GM23338 (cell line): ENCODE measurements at regions not wholly inside any gene's neighbourhood (a gene's known extent, or its start where the extent isn't known, plus 50 kb on each side); places are given as distances from the start of the nearest gene placed in this dataset.

Source experiments
- CREB1 ChIP-seq: fragments of 250-450 bp; sonication (Bioruptor Pico); IDR thresholded peaks from 2 replicates; pipeline ENCODE4 v1.5.0; 2020; ENCODE audit warnings: low read depth, mild to moderate bottlenecking, moderate library complexity
- CTCF ChIP-seq, 2 experiments: fragments of 200-600 bp in 1 of 2; sonication (generic) in 1 of 2; conservative IDR thresholded peaks; 2 replicates each; pipeline versions ENCODE4 v1.5.1 to v1.6.1; 2016 to 2017; ENCODE audit warnings: antibody characterized with exemption in 2 of 2, low read depth in 2 of 2, mild to moderate bottlenecking in 2 of 2, moderate library complexity in 1 of 2
- ETS1 ChIP-seq: IDR thresholded peaks from 2 replicates; pipeline ENCODE4 v1.6.1; 2016; ENCODE audit warnings: antibody characterized with exemption
- EZH2 ChIP-seq: fragments of 200-600 bp; sonication (generic); IDR thresholded peaks from one replicate; pipeline ENCODE4 v1.8.0; 2017; ENCODE audit warnings: antibody characterized with exemption, mild to moderate bottlenecking, low read depth; ENCODE audit not compliant: unreplicated experiment
- EZH2phosphoT487 ChIP-seq: fragments of 200-600 bp; sonication (generic); IDR thresholded peaks from one replicate; pipeline ENCODE4 v1.8.1; 2018; ENCODE audit warnings: antibody characterized with exemption; ENCODE audit not compliant: unreplicated experiment
- JUNB ChIP-seq: IDR thresholded peaks from one replicate; pipeline ENCODE4 v1.6.1; 2016; ENCODE audit warnings: antibody characterized with exemption; ENCODE audit not compliant: unreplicated experiment
- NANOG ChIP-seq: IDR thresholded peaks from 2 replicates; pipeline ENCODE4 v1.6.1; 2016; ENCODE audit warnings: antibody characterized with exemption, borderline replicate concordance
- POLR2AphosphoS5 ChIP-seq: IDR thresholded peaks from 2 replicates; pipeline ENCODE4 v1.6.1; 2016; ENCODE audit warnings: antibody characterized with exemption, low read depth
- REST ChIP-seq: IDR thresholded peaks from one replicate; pipeline ENCODE4 v1.6.1; 2018; ENCODE audit warnings: antibody characterized with exemption; ENCODE audit not compliant: unreplicated experiment
- STAT1 ChIP-seq: IDR thresholded peaks from one replicate; pipeline ENCODE4 v1.6.1; 2016; ENCODE audit warnings: antibody characterized with exemption; ENCODE audit not compliant: unreplicated experiment
- ZNF114 ChIP-seq: fragments of 250-450 bp; sonication (Bioruptor Pico); IDR thresholded peaks from 2 replicates; pipeline ENCODE4 v1.5.0; 2020; ENCODE audit warnings: mild to moderate bottlenecking, moderate library complexity
- ZNF331 ChIP-seq: fragments of 250-450 bp; sonication (Bioruptor Pico); IDR thresholded peaks from 2 replicates; pipeline ENCODE4 v1.5.0; 2020; ENCODE audit warnings: low read depth, mild to moderate bottlenecking, moderate library complexity
- ZNF462 ChIP-seq: fragments of 250-450 bp; sonication (Bioruptor Pico); IDR thresholded peaks from 2 replicates; pipeline ENCODE4 v1.5.0; 2020; ENCODE audit warnings: mild to moderate bottlenecking, moderate library complexity

- TF ChIP-seq CTCF (conservative IDR thresholded peaks at IDR 0.05; ENCODE audit: low read depth in 2 of 2): no peak
- no peak for TF ChIP-seq EZH2
- TF ChIP-seq EZH2phosphoT487: no peak
- TF ChIP-seq ZNF462: no peak
- TF ChIP-seq JUNB: no peak
- TF ChIP-seq CREB1: no peak
- TF ChIP-seq POLR2AphosphoS5: no peak
- TF ChIP-seq REST: no peak
- no peak for TF ChIP-seq NANOG
- no peak for TF ChIP-seq ETS1
- TF ChIP-seq ZNF331 (CRISPR knock-in tag): no peak
- TF ChIP-seq ZNF114 (CRISPR knock-in tag): no peak
- TF ChIP-seq STAT1: no peak
These were observed 75.1 kb downstream of the METRNL start for GRCh38 chr17:83154311-83155127.
